Testis (tissue), 2 donors: ENCODE measurements at regions not wholly inside any gene's neighbourhood (a gene's known extent, or its start where the extent isn't known, plus 50 kb on each side); places are given as distances from the start of the nearest gene placed in this dataset.

Experiments
- DNase-seq: peaks from one replicate; pipeline ENCODE4 v3.0.0-alpha.2; 2019
- H3K27ac ChIP-seq, 2 donors: fragments of 200-600 bp; sonication (generic); one replicate each; pipeline ENCODE4 v1.5.1; 2019
- H3K27me3 ChIP-seq: fragments of 200-600 bp; sonication (generic); one replicate; pipeline ENCODE4 v1.5.1; 2019
- H3K36me3 ChIP-seq: fragments of 200-600 bp; sonication (generic); one replicate; pipeline ENCODE4 v1.5.1; 2017; ENCODE audit warnings: low read depth; ENCODE audit errors: missing control alignments
- H3K4me1 ChIP-seq: fragments of 200-600 bp; sonication (generic); one replicate; pipeline ENCODE4 v1.5.1; 2019
- H3K4me3 ChIP-seq, 2 donors: fragments of 200-600 bp; sonication (generic); one replicate each; pipeline ENCODE4 v1.5.1; 2017 to 2019
- H3K9me3 ChIP-seq: fragments of 200-600 bp; sonication (generic); one replicate; pipeline ENCODE4 v1.5.1; 2017
- POLR2A ChIP-seq: fragments of 450-650 bp; IDR thresholded peaks from one replicate; pipeline ENCODE4 v1.6.1; 2017; ENCODE audit warnings: antibody characterized with exemption, mild to moderate bottlenecking, moderate library complexity
- WGBS, 2 donors: methylation state at CpG; one replicate each; pipeline ENCODE4 v1.1.5; 2018; 5-methylcytosine and 5-hydroxymethylcytosine counted together
- intact Hi-C: fragments of 100-400 bp; cut with DNase I; formaldehyde crosslinking; loops from one replicate; pipeline ENCODE4 v1.15.1; 2023; ENCODE audit warnings: low total_unique reads
- TF ChIP-seq, protein P1 (sequence below), 3 experiments: fragments of 450-650 bp in 2 of 3; fragments of 200-600 bp in 1 of 3; sonication (generic) in 1 of 3; IDR thresholded peaks; one replicate each; pipeline ENCODE4 v1.5.1; 2016 to 2019; ENCODE audit warnings: antibody characterized with exemption in 3 of 3, mild to moderate bottlenecking in 2 of 3, moderate library complexity in 1 of 3

DNA sequence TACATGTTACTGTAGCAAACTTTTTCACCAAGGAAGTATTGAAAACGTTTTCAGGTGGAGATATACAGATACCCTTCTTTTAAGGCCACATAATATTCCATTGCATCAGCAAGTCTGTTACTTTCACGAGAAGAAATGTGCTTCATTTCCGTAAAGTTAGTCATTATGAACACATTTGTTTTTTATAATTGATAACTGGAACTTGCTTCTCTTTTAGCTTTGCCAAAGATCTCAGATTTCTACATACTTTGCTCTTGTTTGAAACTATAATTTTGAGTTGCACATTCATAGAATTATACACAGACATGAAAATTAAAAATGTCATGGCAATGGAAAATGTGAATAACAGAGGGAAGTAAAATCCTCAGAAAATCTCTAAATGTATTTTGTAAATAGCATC is 128.7 kb upstream of the GIMD1 start:
- 40 to 60% methylated on average over 3 of the region's 3 CpGs for WGBS, 2 donors
- H3K4me3 ChIP-seq = no peak overlapping the region
- H3K27ac ChIP-seq = no peak overlapping the region
- intact Hi-C loops = no loop called here
- H3K9me3 ChIP-seq = no peaks in the 10 kb centered on the region
- no peak for TF ChIP-seq POLR2A
- TF ChIP-seq, protein P1, sequence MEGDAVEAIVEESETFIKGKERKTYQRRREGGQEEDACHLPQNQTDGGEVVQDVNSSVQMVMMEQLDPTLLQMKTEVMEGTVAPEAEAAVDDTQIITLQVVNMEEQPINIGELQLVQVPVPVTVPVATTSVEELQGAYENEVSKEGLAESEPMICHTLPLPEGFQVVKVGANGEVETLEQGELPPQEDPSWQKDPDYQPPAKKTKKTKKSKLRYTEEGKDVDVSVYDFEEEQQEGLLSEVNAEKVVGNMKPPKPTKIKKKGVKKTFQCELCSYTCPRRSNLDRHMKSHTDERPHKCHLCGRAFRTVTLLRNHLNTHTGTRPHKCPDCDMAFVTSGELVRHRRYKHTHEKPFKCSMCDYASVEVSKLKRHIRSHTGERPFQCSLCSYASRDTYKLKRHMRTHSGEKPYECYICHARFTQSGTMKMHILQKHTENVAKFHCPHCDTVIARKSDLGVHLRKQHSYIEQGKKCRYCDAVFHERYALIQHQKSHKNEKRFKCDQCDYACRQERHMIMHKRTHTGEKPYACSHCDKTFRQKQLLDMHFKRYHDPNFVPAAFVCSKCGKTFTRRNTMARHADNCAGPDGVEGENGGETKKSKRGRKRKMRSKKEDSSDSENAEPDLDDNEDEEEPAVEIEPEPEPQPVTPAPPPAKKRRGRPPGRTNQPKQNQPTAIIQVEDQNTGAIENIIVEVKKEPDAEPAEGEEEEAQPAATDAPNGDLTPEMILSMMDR (IDR thresholded peaks at IDR 0.05) = no peak
- no peaks in the 10 kb centered on the region for H3K4me1 ChIP-seq
- H3K27me3 ChIP-seq = no peaks in the 10 kb centered on the region
- no peak for DNase-seq
- no peaks in the 10 kb centered on the region for H3K36me3 ChIP-seq

DNA sequence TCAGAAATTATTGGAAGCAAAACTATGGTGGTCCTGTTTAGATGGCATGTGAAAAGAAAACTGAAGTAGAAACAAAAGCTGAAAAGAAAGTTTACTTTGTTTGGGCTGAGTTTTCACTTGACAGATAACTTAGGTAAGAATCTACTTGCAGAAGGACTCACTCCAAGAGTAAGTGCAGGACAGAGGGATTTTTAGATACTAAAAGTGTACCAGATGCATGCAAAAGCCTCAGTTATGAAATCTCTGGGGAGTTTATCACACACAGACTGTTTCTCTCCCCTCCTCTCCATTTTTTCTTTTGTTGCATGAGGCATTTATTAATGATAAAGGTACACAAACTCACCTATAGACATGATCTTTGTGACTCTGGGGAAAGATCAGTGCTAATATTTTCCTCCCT is 127.5 kb upstream of the GIMD1 start:
- H3K36me3 ChIP-seq = no peaks in the 10 kb centered on the region
- H3K27ac ChIP-seq = no peak overlapping the region
- H3K4me3 ChIP-seq = no peak overlapping the region
- intact Hi-C loops = no loop called here
- TF ChIP-seq, protein P1 (IDR thresholded peaks at IDR 0.05) = no peak
- TF ChIP-seq POLR2A = no peak
- H3K4me1 ChIP-seq = no peaks in the 10 kb centered on the region
- no peaks in the 10 kb centered on the region for H3K27me3 ChIP-seq
- H3K9me3 ChIP-seq = no peaks in the 10 kb centered on the region
- DNase-seq = no peak

DNA sequence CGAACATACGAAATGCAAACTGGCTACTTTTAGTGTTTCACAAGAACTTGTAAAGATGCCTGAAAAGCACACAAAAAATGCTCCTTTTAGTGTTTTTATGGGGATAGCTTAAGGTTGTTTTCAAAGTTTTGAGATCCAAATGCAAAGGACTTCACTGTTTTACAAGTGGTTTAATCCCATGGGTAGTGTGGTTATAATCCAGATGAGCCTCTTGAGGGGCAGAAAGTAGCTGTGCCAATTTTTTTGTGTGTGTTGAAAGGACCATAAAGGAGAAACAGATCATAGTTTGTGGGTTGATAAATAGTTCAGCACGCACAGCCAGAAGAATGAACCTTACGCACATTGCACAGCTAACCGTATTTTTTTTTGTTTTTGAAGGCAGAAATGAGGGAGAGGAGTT is 126.9 kb upstream of the GIMD1 start:
- no peak overlapping the region for H3K4me3 ChIP-seq
- H3K27ac ChIP-seq = no peak overlapping the region
- TF ChIP-seq, protein P1 (IDR thresholded peaks at IDR 0.05) = no peak
- no peak for TF ChIP-seq POLR2A
- no peaks in the 10 kb centered on the region for H3K9me3 ChIP-seq
- DNase-seq = no peak
- intact Hi-C loops = no loop called here
- 60 to 76% methylated on average over 5 of the region's 5 CpGs for WGBS, 2 donors
- H3K4me1 ChIP-seq = no peaks in the 10 kb centered on the region
- no peaks in the 10 kb centered on the region for H3K27me3 ChIP-seq
- H3K36me3 ChIP-seq = no peaks in the 10 kb centered on the region

DNA sequence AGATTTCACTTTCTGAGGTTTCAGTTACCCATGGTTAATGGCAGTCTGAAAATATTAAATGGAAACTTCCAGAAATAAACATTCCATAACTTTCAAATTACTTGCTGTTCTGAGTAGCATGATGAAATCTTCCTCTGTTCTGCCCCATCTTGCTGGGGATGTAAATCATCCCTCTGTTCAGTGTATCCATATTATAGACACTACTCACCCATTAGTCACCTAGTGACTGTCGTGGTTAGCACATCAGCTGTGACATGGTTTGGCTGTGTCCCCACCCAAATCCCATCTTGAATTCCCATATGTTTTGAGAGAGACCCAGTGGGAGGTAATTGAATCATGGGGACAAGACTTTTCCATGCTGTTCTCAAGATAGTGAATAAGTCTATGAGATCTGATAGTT is 125.5 kb upstream of the GIMD1 start:
- intact Hi-C loops = no loop called here
- H3K27ac ChIP-seq = no peak overlapping the region
- WGBS, 2 donors = 97 to 100% methylated on average over 1 of the region's 1 CpG

DNA sequence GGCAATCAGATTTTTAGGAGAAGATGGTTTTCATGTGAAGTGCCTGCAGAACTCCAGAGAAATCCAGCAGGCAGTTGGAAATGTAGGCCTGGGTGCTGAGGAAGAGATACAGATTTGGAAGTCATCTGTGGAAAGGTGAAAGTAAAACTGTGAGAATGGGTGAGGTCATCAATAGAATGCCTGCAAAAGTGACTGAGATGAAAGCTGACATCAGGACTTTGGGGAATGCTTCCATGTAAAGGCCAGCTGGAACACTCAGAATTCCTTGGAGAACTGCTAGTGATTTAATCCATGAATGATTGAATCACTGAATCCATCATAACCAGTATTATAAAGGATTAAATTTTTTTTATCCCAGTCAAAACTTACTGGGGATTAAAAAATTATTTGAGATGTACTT is 124.5 kb upstream of the GIMD1 start:
- H3K36me3 ChIP-seq = no peaks in the 10 kb centered on the region
- no peak overlapping the region for H3K27ac ChIP-seq
- intact Hi-C loops = no loop called here
- H3K27me3 ChIP-seq = no peaks in the 10 kb centered on the region
- no peaks in the 10 kb centered on the region for H3K4me1 ChIP-seq
- TF ChIP-seq POLR2A = no peak
- TF ChIP-seq, protein P1 (IDR thresholded peaks at IDR 0.05) = no peak
- no peak overlapping the region for H3K4me3 ChIP-seq
- no peak for DNase-seq
- H3K9me3 ChIP-seq = no peaks in the 10 kb centered on the region

More for the DNA sequence above, 125.5 kb upstream of the GIMD1 start:
- H3K4me3 ChIP-seq = no peak overlapping the region
- no peak for DNase-seq
- no peaks in the 10 kb centered on the region for H3K36me3 ChIP-seq
- TF ChIP-seq POLR2A = no peak
- TF ChIP-seq, protein P1 (IDR thresholded peaks at IDR 0.05) = no peak
- H3K4me1 ChIP-seq = no peaks in the 10 kb centered on the region
- H3K9me3 ChIP-seq = no peaks in the 10 kb centered on the region
- H3K27me3 ChIP-seq = no peaks in the 10 kb centered on the region
